Tibial artery (tissue), 4 donors: ENCODE measurements at regions not wholly inside any gene's neighbourhood (a gene's known extent, or its start where the extent isn't known, plus 50 kb on each side); places are given as distances from the start of the nearest gene placed in this dataset.

Experiments
- DNase-seq, 2 donors: peaks; one replicate each; pipeline ENCODE4 v3.0.0-alpha.2; 2019
- H3K27ac ChIP-seq, 2 donors: fragments of 200-600 bp; sonication (generic) in 1 of 2; 1 replicate in 1 of 2; 2 replicates in 1 of 2; pipeline ENCODE4 v1.5.1; 2018 to 2019; ENCODE audit warnings: mild to moderate bottlenecking in 1 of 2
- H3K27me3 ChIP-seq, 2 donors: fragments of 200-600 bp; sonication (generic) in 1 of 2; one replicate each; pipeline versions ENCODE4 v1.5.1 to v1.6.0; 2016 to 2019
- H3K36me3 ChIP-seq, 3 donors: fragments of 200-600 bp; sonication (generic) in 2 of 3; one replicate each; pipeline ENCODE4 v1.5.1; 2016 to 2019; ENCODE audit warnings: mild to moderate bottlenecking in 2 of 3
- H3K4me1 ChIP-seq, 4 donors: fragments of 200-600 bp; sonication (generic) in 2 of 4; 1 replicate in 3 of 4; 2 replicates in 1 of 4; pipeline ENCODE4 v1.5.1; 2016 to 2019
- H3K4me3 ChIP-seq, 2 donors: fragments of 200-600 bp; sonication (generic) in 1 of 2; 1 replicate in 1 of 2; 2 replicates in 1 of 2; pipeline ENCODE4 v1.5.1; 2018 to 2019; ENCODE audit warnings: mild to moderate bottlenecking in 2 of 2
- H3K9me3 ChIP-seq, 3 donors: fragments of 200-600 bp; sonication (generic) in 1 of 3; one replicate each; pipeline ENCODE4 v1.5.1; 2016 to 2019
- intact Hi-C: fragments of 100-400 bp; cut with DNase I; formaldehyde crosslinking; loops from one replicate; pipeline ENCODE4 v1.15.0; 2023; ENCODE audit warnings: low total_unique reads
- TF ChIP-seq, protein P1 (sequence below), 2 experiments: fragments of 200-600 bp in 1 of 2; fragments of 450-650 bp in 1 of 2; IDR thresholded peaks; one replicate each; pipeline ENCODE4 v1.5.1; 2017 to 2019; ENCODE audit warnings: antibody characterized with exemption in 2 of 2, mild to moderate bottlenecking in 1 of 2, moderate library complexity in 1 of 2

DNA sequence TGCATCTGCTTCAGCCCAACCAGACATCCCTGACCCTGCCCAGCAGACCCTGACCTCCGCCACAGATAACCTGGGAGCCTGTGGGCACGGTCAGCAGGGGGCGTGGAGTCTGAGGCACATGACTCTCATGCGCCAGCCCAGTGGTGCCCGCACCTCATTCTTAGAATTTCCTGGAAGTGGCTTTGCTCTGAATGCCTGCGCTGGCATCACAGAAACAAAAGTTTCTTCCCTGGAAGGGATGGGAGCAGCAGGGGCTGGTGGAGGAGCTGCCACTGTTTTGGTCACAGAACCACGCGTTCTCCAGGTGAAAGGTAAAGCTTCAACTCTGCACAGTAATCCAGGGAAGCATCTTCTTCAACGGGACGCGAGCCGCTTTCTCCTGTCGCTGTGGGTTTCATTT, 67.9 kb upstream of the DUSP22 start:
- TF ChIP-seq, protein P1, sequence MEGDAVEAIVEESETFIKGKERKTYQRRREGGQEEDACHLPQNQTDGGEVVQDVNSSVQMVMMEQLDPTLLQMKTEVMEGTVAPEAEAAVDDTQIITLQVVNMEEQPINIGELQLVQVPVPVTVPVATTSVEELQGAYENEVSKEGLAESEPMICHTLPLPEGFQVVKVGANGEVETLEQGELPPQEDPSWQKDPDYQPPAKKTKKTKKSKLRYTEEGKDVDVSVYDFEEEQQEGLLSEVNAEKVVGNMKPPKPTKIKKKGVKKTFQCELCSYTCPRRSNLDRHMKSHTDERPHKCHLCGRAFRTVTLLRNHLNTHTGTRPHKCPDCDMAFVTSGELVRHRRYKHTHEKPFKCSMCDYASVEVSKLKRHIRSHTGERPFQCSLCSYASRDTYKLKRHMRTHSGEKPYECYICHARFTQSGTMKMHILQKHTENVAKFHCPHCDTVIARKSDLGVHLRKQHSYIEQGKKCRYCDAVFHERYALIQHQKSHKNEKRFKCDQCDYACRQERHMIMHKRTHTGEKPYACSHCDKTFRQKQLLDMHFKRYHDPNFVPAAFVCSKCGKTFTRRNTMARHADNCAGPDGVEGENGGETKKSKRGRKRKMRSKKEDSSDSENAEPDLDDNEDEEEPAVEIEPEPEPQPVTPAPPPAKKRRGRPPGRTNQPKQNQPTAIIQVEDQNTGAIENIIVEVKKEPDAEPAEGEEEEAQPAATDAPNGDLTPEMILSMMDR (IDR thresholded peaks at IDR 0.05), result no peak
- peaks cover 0 to 18% of the 10 kb centered on the region in 2 donors for H3K27me3 ChIP-seq
- intact Hi-C loops, result no loop called here
- no peak overlapping the region for H3K27ac ChIP-seq
- no peak for DNase-seq
- no peaks in the 10 kb centered on the region for H3K36me3 ChIP-seq
- H3K4me3 ChIP-seq, result no peak overlapping the region
- no peaks in the 10 kb centered on the region for H3K4me1 ChIP-seq
- H3K9me3 ChIP-seq, result no peaks in the 10 kb centered on the region

DNA sequence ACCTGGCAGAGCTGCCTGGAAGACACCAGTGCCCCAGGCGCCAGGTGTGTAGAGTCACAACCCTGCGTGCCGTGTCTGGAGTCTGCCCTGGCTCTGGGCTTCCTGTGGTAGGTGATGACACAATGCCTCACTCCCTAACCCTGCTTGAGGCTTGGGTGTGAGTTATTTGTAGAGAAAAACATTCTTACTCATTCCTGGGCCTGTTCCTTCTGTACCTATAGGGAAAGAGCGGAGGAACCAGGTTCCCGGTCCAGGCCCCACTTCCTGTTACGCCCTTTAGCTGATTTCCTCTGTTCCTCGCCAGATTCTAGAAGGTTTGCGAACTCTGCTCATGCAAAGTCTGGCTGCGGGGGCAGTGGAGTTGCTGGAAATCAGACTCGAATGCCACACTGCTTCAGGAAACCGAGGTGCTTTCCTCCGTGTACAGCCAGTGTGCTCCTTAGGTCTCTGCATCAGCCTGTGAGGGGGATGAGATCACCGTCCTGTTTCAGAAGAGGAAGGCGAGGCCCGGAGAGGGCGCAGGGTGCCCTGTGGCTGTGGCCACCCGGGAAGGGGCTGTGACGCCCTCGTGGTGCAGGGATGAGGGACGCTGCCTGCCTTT, 67.1 kb upstream of the DUSP22 start:
- TF ChIP-seq, protein P1 (IDR thresholded peaks at IDR 0.05), result no peak
- DNase-seq, result no peak
- H3K27ac ChIP-seq, result no peak overlapping the region
- H3K4me3 ChIP-seq, result no peak overlapping the region
- H3K27me3 ChIP-seq, result peaks cover 0 to 12% of the 10 kb centered on the region in 2 donors
- intact Hi-C loops, result no loop called here
- H3K36me3 ChIP-seq, result no peaks in the 10 kb centered on the region
- no peaks in the 10 kb centered on the region for H3K9me3 ChIP-seq
- H3K4me1 ChIP-seq, result no peaks in the 10 kb centered on the region

DNA sequence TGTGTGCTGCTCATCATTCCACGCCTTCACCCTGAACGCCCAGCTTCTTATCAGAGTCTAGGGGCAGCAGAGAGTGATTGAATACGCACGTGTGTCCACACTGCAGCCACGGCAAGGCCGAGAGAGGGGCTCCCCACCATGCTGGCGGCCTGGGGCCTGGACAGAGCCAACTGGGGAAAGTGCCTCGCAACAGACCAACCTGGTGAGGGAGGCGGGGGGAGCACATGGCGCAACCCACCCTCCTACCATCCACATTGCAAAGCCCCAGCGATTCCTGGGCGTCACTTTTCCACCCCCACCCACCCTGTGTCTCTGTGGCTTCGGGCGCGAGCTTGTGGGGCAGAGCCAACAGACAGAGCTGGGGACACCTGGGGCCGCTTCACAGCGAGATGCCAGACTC, 66.4 kb upstream of the DUSP22 start:
- Histone ChIP-seq H3K9me3 (no peaks in the 10 kb centered on the region), H3K27me3 (peaks cover 0 to 12% of the 10 kb centered on the region in 2 donors), H3K4me3 (no peak overlapping the region), H3K4me1 (no peaks in the 10 kb centered on the region), H3K36me3 (no peaks in the 10 kb centered on the region), H3K27ac (no peak overlapping the region)
- TF ChIP-seq, protein P1 (IDR thresholded peaks at IDR 0.05), result no peak
- intact Hi-C loops, result no loop called here
- DNase-seq, result no peak

DNA sequence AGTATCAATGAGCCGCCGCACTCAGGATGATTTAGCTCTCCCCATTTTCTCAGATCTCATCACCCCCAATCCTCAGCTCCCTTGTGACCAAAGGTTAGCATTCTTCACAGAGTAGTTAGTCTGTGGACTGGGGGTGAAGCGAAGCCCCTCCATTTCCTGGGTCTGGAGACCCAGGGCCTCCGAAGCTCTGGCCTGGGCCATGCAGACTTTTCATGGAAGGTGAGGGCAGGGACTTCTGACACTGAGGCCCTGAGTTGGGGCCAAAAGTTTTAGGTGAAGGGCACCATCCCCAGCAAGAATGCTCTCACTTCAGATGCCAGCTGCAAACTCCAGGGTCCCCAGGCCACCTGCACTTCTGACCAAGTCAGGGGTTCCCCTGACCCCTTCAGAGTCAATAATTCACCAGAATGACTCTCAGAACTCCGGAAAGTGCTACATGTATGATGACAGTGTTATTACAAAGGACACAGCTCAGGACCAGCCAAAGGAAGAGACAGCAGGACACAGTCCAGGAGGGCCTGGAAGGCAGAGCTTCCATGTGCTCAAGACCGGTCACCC, 65.7 kb upstream of the DUSP22 start:
- Histone ChIP-seq H3K27me3 (peaks cover 0 to 12% of the 10 kb centered on the region in 2 donors), H3K36me3 (no peaks in the 10 kb centered on the region), H3K27ac (no peak overlapping the region), H3K9me3 (no peaks in the 10 kb centered on the region), H3K4me3 (no peak overlapping the region), H3K4me1 (no peaks in the 10 kb centered on the region)
- TF ChIP-seq, protein P1 (IDR thresholded peaks at IDR 0.05), result no peak
- no peak for DNase-seq
- intact Hi-C loops, result no loop called here

DNA sequence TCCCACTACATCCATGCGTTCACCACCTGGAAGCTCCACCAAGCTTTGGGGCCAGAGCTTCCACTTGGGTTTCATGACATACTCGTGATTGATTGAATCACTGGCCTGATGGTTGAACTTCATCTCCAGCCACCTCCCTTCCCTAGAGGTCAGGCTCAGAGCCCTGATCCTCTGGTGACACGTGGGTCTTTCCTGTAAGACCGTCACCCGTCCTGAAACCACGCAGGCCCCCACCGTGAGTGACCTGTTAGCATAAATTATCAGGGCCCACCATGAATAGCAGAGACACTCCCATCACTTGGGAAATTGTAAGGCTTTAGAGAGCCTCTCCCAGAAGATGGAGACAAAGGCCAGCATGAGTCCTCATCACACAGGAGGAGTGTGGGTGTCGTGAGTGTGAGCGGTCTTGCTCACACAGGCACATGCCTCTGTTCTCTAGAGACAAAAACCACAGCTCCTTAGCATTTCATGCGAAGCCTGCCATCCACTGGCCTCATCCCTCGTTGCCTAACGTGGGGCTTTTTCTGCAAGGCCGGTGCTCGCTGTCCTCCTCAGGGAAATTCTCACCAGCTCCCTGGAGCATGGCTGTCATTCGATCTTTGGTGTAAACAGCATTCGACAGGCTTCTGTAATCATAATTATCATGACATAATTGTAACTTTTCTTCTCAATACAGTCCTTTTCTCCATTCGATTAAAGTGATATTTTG, 65.1 kb upstream of the DUSP22 start:
- no peak overlapping the region for H3K4me3 ChIP-seq
- TF ChIP-seq, protein P1 (IDR thresholded peaks at IDR 0.05), result no peak
- intact Hi-C loops, result no loop called here
- no peaks in the 10 kb centered on the region for H3K4me1 ChIP-seq
- peaks cover 0 to 12% of the 10 kb centered on the region in 2 donors for H3K27me3 ChIP-seq
- no peaks in the 10 kb centered on the region for H3K9me3 ChIP-seq
- no peaks in the 10 kb centered on the region for H3K36me3 ChIP-seq
- DNase-seq, result no peak
- H3K27ac ChIP-seq, result no peak overlapping the region
